ENCODE measurements at regions not wholly inside any gene's neighbourhood (a gene's known extent, or its start where the extent isn't known, plus 50 kb on each side); places are given as distances from the start of the nearest gene placed in this dataset.

DNA sequence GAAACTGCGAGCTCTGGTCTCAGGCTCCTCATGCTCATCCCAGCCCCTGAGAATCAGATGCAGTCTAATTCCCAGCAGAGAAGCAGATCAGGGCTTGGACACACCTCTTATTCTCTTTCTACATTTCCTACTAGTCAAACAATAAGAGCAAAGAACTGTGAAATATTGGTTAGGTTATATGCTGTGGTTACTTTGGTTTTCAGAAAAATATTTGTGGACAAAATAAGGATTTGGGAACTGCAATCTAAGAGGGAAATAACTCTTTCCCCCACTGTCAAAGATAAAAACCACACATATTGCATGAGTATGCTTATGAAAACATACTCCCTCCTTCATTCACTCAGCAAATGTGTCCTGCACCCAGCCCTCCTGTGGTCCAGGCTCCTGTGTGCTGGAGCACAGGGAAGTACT lies 164.5 kb upstream of the S1PR3 start:
- no peak overlapping the region for H3K23ac ChIP-seq (ENCODE audit: insufficient read length)
- no peaks in the 10 kb centered on the region for H3K36me3 ChIP-seq (ENCODE audit: control insufficient read depth in 2 of 4, insufficient read depth in 4 of 4, low read length in 3 of 4)
- H2BK15ac ChIP-seq (ENCODE audit: low read length): no peak overlapping the region
- no peak for FAIRE-seq
- ChIA-PET CTCF (ENCODE audit: partially characterized antibody) (interaction anchor here (0.6 kb wide), 1 partner anchor 49 kb away, joined by 3 read pairs; no protein-coding TSS in a partner anchor), POLR2A (ENCODE audit: partially characterized antibody) (no interaction called here)
- WGBS, 2 experiments (ENCODE audit: extremely low coverage in 1 of 2, insufficient coverage in 1 of 2, insufficient read length in 1 of 2, insufficient replicate concordance in 2 of 2, low coverage in 1 of 2, low lambda C conversion rate in 2 of 2, missing lambda C conversion rate in 1 of 2): 95% methylated on average over 1 of the region's 1 CpG; no CpG with 5 or more reads in 1 of the 2 experiments
- no peak overlapping the region for H3K4me3 ChIP-seq (ENCODE audit: extremely low read depth in 1 of 4, insufficient read depth in 2 of 4, low read depth in 3 of 4, low read length in 4 of 4)
- no peak overlapping the region for H3K14ac ChIP-seq (ENCODE audit: insufficient read length)
- H4K91ac ChIP-seq (replicated peaks; ENCODE audit: insufficient read length, low read length): no peak overlapping the region
- no peak overlapping the region for H3K18ac ChIP-seq (ENCODE audit: extremely low read depth, low read length)
- H3K56ac ChIP-seq (replicated peaks; ENCODE audit: insufficient read length, low read depth, low read length): no peak overlapping the region
- H4K20me1 ChIP-seq (replicated peaks in 1 of 2; ENCODE audit: control insufficient read depth in 1 of 2, insufficient read depth in 2 of 2, low read length in 2 of 2): no peaks in the 10 kb centered on the region
- H3K79me1 ChIP-seq (ENCODE audit: low read depth, low read length): no peaks in the 10 kb centered on the region
- DNase-seq (ENCODE audit: low read depth in 1 of 2, low spot score in 2 of 2): no peak
- H4K8ac ChIP-seq (ENCODE audit: extremely low read depth, insufficient read depth, low read length): no peak overlapping the region
- no peak overlapping the region for H3K4ac ChIP-seq (replicated peaks; ENCODE audit: insufficient read length, low read depth, low read length)
- H2BK12ac ChIP-seq (ENCODE audit: low read depth, low read length): no peak overlapping the region
- H3K79me2 ChIP-seq (ENCODE audit: control insufficient read depth in 1 of 2, insufficient read depth in 2 of 2, low read length in 2 of 2): no peaks in the 10 kb centered on the region
- no peak overlapping the region for H2BK5ac ChIP-seq (ENCODE audit: low read depth, low read length)
- no peaks in the 10 kb centered on the region for H3K23me2 ChIP-seq (ENCODE audit: low read depth, low read length)
- no peak overlapping the region for H3K9ac ChIP-seq (replicated peaks in 1 of 4; ENCODE audit: extremely low read depth in 1 of 4, low read depth in 3 of 4, low read length in 3 of 4)
- H2BK120ac ChIP-seq (replicated peaks; ENCODE audit: low read depth, low read length): no peak overlapping the region
- H3K9me3 ChIP-seq (ENCODE audit: insufficient read depth in 2 of 2, low read depth in 1 of 2, low read length in 1 of 2): no peaks in the 10 kb centered on the region
- H2AFZ ChIP-seq (ENCODE audit: low read length): no peak overlapping the region
- H3K27ac ChIP-seq (ENCODE audit: low read depth, low read length): no peak overlapping the region
- H4K5ac ChIP-seq (ENCODE audit: insufficient read length, low read depth, low read length): no peak overlapping the region
- H2BK20ac ChIP-seq (ENCODE audit: low read length): no peak overlapping the region
- H3K27me3 ChIP-seq (replicated peaks in 1 of 4; ENCODE audit: control insufficient read depth in 3 of 4, extremely low read depth in 1 of 4, insufficient read depth in 3 of 4, low read length in 3 of 4): no peaks in the 10 kb centered on the region
- H3K4me1 ChIP-seq (replicated peaks in 1 of 4; ENCODE audit: control insufficient read depth in 3 of 4, insufficient read depth in 4 of 4, low read length in 3 of 4): no peaks in the 10 kb centered on the region; a peak in 1 of 7 replicates
- no peak overlapping the region for H2AK5ac ChIP-seq (ENCODE audit: low read depth, low read length)
- H3K4me2 ChIP-seq (ENCODE audit: insufficient read depth in 1 of 2, low read depth in 2 of 2, low read length in 2 of 2): no peak overlapping the region
- TF ChIP-seq POLR2A (IDR thresholded peaks at IDR 0.05; ENCODE audit: control extremely low read depth in 1 of 2, low read depth in 2 of 2, low read length in 2 of 2): no peak
- no peak for TF ChIP-seq SIX5 (IDR thresholded peaks at IDR 0.05; ENCODE audit: low read depth, low read length)
- TF ChIP-seq ZNF274 (IDR thresholded peaks at IDR 0.05; ENCODE audit: borderline replicate concordance, extremely low read depth, low read length): no peak
- TF ChIP-seq KDM4A (IDR thresholded peaks at IDR 0.05; ENCODE audit: low read depth, low read length, severe bottlenecking): no peak
- no peak for TF ChIP-seq GTF2F1 (IDR thresholded peaks at IDR 0.05; ENCODE audit: borderline replicate concordance, low read depth, low read length)
- TF ChIP-seq KDM1A (IDR thresholded peaks at IDR 0.05; ENCODE audit: borderline replicate concordance, low read length): no peak
- no peak for TF ChIP-seq SP2 (IDR thresholded peaks at IDR 0.05; ENCODE audit: low read length)

All from H1 (cell line).